IPS DF 4.7 (cell line): ENCODE measurements at regions not wholly inside any gene's neighbourhood (a gene's known extent, or its start where the extent isn't known, plus 50 kb on each side); places are given as distances from the start of the nearest gene placed in this dataset.
"Not testable (repeated sequence)": the region's sequence is repeated elsewhere in the genome, so short reads cannot be mapped to it uniquely, and the experiment has no call there.

Source experiments
- DNase-seq: peaks from one replicate; pipeline ENCODE4 v3.0.0-alpha.2; 2013; ENCODE audit warnings: low spot score; ENCODE audit errors: extremely low read depth

DNA sequence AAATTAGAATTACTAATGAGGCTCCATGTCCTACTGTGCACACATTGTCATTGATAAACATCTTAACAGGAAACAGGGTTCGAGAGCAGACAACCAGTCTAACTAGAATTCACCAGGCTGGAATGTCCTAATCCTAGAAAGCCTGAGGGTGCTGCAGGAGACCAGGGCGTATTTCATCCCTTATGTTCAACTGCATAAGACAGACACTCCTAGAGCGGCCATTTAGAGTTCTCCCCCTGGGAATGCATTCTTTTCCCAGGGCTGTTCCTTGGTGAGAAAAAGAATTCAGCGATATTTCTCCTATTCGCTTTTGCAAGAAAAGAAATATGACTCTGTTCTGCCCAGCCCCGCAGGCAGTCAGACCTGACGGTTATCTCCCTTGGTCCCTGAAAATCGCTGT is 486.0 kb downstream of the REEP3 start:
- no peak for DNase-seq

DNA sequence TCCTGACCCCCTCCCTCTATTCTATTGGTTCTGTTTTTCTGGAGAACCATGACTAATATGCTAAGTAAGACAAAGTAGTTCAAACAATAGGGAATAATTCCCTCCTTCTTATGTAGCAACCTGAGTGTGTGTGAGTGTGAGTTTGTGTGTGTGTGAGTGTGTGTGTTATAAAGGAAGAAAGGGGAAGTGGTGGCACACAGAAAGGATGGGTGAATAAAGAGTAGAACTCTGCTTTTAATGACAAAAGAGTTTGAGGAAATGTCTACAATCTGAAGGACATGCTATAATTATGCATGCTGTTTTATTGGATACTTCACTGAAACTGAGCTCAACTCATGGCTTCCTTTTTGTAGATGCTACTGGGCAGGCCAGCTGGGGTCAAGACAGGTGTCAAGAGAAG is 489.5 kb downstream of the REEP3 start:
- DNase-seq = no peak

DNA sequence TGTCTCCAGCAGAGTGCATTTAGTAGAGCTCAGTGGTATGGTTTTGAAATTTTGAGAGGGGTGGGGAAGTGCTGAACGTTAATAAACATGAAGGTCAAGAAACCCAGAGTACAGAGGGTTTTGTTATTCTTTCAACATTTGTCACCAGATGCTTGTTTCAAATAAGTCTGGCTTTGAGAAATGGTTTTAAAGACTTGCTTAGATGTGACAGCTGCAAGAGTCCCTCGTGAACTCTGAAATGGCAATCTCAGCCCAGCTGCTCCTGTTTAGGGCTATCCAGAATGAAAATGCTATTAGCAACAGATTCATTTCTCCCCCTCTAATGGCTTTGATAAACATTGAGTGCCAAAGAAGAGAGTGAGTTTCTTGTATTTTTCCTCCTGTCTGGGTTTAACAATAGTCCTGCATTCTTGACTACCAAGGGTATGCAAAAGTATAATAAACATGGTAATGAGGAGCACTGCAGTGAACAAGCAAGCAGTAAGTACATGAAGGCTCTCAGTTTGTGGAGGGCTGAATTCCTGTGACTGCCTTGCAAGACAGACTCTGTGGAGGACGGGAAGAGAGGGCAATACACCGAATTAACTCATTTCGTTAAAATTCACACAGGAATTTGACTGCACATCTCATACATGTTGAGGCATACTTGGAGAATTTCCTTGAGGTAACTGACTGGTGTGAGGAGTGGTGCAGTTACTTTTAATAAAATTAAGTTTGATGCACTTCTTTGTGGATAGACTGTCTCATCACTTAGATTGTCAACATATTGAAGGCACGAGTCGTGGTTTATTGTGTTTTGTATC is 490.9 kb downstream of the REEP3 start:
- DNase-seq = no peak

DNA sequence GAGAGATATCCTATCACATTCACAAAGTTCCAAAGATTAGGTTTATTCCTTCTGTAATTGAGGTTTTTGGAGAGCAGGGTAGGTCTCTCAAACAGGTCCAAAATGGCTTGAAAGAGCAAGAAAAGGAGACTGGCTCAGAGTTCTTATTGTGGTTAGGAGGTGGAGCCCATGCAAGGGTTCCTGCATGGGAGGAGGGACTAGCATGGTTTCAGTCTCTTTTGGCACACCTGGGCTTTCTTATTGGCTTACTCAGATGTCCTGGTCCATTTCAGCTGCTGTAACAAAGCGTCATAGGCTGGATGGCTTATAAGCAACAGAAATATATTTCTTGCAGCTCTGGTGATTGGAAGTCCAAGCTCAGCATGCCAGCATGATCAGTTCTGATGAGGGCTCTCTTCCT is 493.1 kb downstream of the REEP3 start:
- DNase-seq = no peak

DNA sequence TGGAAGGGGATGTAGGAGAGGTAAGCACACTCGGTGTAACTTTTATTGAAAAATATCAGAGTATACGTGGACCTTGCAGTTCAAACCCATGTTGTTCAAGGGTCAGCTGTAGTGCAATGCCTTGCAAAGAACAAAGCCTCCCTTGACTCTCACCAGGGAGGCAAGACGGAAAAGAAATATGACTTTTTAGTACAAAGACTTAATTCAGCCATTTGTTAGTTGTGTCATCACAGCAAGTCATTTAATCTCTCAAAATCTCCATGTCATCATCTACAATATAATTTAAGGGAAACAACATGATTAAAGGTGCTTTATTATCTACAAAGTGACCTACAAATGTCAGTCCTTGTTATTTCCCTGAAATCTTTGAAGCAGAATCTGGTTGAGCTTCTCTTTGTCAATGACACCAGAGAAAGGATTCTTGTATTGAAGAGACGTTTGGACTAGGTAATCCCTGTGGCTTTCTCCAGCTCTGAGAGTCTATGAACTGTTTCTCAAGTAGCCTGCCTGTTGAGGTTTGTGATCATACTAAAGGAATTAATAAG is 502.8 kb downstream of the REEP3 start:
- DNase-seq = no peak

DNA sequence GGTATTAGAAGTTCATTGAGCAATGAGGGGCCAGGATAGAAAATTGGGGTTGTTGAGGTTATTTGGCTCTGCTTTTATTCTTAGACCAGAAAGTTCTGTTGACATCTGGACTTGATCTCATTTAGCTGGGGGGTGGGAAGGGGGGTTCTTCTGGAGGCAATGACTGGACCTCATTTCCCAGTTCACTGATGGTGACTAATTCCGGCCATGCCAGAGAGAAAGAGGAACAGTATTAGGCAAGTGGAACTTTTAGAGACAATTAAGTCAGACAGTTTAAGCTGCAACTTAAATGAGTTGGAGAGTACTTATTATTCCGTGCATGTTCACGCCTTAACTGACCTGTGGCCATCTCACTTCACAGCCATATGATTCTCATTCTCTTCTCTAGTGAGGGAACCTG is 512.5 kb downstream of the REEP3 start:
- no peak for DNase-seq

DNA sequence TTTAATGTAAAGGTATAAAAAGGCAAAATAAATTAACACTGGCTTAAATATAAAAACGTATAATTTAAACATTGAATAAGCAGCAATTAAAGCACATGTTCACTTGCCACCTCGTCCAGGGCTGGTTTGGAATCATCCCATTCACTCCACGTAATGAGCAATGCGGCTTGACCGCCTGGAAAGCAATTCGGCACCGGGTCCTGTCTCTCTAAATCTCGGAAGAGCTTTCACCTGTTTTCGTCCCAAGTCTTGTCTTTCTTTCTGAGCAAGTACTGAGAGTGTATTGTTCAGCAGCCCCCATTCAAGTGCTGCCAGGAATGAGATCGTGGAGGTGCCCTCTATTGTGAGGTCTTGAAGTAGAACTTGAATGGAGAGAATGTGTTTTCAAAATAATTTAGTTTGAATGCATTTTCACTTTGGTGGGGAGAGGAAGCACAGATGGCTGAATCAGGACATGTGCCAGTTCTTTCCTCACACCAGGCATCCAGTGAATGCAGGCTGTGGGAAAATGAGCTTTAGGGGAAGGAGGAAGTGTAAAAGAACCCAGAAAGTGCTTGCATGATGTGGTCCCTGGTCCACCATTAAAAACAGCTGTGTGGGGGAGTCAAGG is 515.2 kb downstream of the REEP3 start:
- DNase-seq = no peak

DNA sequence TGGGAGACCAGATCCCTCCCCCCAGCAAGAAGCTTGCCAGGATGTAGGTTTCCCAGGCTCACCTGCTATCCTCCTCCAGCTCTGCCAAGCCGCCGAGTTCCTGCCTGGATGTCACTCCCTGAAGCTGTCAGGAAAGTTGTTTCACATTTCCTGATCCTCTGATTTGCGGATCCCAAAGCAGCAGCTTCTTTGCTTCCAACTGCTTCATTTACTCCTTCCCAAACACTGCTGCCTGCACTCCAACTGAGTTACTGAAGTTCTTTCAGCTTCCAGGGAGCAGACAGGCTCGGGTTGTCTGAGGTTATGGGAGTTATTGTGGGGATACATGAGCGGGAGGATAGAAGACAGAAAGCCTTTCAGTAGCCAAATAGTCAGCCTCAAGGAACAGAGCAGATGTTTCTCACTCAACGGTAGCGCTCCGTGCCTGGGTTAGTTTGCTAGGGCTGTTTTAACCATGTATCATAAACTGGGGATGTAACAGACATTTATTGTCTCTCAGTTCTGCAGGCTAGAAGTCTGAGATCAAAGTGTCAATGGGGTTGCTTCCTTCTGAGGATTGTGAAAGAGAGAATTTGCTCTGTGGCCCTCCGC is 516.0 kb downstream of the REEP3 start:
- DNase-seq = no peak

DNA sequence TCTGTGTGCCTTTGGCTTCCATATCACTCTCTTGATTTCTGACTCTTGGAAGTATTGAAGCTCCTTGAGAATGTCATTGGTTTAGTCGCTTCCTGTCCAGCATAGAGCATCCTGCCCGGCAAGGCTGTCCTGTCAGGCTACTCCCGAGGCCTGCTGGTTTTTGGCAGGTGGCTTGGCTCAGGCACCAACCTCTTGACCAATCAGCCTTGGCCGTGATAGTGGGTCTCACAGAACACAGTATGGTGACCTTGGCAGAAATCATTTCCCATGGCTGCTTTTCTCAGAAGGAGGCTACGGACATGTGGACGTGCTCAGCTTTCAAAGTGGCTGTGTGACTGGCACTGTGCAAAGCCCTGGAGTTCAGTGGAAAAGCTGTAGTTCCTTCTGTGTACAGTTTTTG is 516.9 kb downstream of the REEP3 start:
- DNase-seq = no peak

DNA sequence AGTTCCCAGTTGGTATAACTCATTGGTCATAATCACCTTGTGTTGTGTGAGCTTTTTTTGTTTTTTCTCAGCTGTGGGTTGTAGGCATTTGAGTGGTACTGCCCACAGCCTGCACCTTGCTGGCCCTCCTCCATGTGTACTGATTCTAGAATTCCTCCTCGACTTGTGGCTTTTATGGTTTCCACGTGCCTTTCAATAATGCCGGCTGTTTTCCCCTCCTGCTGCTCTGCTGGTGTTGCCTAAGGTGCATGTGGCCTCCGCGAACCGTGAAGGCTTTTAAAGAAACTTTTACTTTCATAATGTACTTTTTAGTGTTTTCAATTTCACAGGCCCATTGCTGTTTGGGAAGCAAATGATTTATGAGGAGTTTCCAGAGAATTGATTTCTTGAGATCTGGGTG is 518.0 kb downstream of the REEP3 start:
- no peak for DNase-seq

DNA sequence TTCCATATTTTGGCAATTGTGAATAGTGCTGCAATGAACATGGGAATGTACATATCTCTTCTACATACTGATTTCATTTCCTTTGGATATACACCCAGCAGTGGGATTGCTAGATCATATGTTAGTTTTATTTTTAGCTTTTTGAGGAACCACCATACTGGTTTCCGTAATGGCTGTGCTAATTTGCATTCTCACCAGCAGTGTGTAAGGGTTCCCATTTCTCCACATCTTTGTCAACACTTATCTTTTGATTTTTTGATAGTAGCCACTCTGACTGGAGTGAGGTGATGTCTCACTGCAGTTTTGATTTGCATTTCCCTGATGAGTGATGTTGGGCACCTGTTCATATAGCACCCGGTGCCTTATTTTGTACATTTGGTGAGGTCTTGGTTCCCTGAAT is 519.6 kb downstream of the REEP3 start:
- DNase-seq = no peak

DNA sequence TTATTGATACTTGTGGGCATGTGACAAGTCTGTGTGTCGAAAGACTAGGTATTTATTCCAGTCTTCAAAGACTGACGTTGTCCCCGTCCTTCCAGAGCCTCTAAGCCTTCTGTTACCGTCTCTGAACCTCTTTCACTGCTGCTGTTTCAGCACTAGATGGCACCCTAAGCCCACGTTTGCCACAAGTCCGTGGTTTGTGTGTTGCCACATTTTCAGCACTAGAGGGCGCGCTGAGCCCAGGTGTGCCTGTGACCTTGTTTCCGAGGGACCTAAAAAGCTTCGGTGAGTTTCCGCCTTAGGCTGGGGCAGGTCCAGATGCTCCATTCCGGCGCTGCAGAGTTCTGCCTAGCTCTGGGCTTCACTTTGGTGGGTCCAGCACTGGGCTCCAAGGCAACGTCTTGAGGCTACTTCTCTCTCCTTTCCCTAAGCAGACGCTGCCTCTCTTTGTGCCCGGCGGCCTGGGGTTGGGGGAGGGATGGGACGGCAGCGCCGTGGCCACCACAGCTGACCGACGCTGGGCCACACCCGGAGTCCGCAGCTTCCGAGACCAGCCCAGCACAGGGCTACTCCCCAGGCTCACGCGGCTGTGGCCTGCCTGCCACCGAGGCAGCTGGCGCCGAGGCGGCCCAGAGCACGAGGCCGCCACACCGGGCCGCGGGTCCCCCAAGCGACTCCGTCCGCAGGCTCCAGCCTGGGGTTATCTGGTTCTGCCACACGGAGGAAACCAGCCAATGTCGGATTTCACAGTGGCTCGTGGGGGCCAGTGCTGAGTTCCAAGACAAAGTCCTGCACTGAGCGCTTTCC is 520.2 kb downstream of the REEP3 start:
- peak; percentile 36 for DNase-seq

DNA sequence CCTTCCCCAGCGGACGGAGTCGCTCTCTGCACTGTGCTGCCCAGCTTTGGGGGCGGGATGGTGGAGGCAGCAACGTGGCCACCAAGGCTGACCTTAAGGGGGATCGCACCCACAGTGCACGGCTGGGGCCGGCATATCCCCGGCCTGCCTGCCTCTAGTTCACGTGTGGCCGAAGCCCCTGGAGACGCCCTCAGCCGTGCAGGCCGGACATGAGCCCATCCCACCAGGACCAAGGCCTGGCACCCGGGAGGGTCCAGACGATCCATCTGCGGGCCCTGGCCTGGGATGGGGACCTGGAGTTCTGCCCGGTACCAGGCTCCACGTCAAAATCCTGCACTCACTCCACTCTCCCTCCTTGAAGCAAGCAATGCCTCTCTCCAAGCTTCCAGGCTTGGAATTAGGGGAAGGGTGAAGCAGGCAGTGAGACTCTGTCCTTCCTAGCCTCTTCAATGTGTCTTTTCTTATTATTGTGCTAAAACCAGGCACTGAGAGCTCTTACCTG is 520.8 kb downstream of the REEP3 start:
- no peak for DNase-seq

DNA sequence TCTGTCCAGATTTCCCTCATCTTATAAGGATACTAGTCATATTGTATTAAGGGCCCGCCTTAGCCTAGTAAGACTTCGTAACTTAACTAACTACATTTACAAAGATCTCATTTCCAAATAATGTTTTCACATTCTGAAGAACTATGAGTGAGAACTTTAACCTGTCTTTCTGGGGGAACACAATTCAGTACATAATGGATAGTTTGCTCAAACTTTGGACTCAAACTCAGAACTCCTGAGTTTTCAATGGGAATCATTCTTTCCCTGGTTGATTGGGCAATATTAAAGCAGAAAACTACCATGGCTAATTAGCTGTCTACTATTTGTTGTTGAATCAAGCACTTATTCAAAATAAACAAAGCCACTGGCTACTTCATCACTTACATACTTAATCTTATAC is 522.9 kb downstream of the REEP3 start:
- DNase-seq = no peak

DNA sequence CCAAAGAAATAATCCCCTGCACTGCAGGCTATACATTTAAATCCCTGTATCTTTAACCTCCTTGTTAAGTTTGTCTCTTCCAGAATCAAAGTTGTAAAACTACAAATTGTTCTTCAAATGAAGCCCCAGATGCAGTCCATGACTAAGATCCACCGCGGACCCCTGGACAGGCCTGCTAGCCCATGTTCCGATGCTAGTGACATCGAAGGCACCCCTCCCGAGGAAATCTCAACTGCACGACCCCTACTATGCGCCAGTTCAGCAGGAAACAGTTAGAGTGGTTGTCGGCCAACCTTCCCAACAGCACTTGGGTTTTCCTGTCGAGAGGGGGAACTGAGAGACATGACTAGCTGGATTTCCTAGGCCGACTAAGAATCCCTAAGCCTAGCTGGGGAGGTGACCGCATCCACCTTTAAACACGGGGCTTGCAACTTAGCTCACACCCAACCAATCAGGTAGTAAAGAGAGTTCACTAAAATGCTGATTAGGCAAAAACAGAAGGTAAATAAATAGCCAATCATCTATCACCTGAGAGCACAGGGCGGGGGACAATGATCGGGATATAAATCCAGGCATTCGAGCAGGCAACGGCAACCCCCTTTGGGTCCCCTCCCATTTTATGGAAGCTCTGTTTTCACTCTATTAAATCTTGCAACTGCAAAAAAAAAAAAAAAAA is 523.9 kb downstream of the REEP3 start:
- DNase-seq = not testable (repeated sequence)

DNA sequence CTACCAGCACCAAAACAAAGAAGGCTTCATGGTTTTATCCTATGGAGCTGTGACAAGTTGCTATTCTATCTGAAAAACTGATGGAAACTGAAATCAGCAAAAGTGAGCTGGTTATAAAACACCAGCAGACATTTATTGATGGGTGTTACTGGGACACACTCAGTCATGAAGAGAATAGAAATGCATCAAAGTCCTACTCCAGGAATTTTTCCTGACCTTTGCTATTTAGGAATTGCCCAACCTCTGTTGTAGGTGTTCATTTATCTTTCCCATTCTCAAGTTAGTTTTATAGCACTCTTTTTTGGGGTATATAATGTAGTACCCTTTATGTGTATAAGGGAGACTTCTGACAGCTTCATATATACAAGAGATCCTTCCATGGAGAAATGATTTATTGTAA is 533.2 kb downstream of the REEP3 start:
- no peak for DNase-seq

DNA sequence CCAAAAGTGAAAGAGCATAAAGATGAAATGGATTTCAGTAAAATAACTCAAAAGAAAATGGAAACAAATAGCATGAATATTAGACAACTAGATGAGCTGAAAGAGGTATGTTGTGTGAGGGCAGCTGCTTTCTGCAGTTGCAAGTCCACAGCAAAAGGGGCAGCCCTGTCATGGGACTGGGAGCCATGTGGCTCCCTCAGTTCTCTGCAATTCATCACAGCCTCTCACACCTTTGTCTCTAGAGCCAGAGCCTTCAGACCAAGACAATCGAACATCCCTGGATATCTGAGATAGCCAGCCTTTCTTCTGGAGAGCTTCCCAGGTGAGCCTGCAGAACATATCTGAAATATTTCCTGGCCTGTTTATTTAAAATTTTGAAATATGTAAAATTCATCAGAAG is 538.7 kb downstream of the REEP3 start:
- DNase-seq = no peak

DNA sequence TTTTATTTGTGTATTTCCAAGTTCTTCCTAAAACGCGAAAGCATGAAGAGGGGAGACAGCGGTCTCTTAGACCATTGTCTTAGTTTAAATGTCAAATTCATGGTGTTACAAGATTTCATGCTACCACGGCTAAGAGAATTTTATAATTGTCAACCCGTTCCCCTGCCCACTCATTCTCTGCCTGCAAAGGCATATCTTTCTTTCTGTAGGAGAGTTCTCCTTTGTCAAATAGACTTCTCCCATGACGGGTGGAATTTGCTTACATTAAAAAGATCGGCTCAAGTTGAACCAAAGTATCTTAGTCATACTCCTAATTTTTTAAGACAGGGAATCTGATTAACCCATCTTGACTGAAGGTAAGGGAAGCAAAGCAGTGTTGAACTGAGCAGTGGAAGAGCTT is 539.2 kb downstream of the REEP3 start:
- DNase-seq = no peak

DNA sequence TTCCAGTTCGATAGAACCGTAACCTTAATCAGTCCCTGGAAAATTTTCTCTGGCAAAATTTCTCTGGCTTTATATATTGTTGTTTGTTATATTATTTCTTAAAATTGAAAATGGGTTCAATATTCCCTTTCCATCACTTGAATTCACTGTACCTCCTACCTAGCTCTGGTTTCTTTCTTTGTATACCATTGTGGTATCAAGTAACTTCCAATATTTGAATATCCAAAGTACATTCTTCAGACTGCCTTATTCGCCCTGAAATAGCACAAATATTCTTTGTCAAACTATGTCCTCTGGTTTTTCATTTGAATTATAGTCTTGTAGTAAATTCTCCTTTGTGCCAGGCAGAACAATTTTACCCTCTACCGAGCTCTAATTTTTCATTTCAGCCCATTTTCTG is 541.6 kb downstream of the REEP3 start:
- DNase-seq = no peak

DNA sequence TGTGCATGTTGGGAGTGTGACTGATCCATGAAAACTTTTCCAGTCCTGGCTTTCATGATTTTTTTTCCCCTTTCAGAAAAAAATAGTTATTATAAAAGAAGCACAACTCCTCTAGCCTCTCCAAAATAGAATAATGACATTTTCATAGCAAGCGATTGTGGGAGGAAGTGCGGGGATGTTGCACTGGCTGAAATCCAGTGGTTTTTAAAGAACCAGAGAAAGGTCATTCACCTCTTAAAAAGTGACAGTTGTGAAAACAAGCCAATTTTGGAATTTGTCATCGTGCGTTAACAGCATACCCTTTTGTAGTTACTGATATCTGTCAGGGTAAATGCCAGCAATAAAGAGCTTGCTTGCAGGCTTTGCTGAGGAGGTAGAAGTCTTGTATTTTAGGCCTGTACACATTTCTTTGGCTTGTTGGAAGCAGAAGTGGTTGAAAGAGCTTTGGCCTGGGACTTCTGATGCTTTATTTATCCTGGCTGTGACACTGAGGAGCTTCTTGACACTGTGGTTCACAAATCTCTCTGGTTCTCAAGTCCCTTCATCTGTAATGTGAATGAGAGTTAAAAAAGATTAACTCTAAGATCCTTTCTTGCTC is 545.9 kb downstream of the REEP3 start:
- DNase-seq = no peak

DNA sequence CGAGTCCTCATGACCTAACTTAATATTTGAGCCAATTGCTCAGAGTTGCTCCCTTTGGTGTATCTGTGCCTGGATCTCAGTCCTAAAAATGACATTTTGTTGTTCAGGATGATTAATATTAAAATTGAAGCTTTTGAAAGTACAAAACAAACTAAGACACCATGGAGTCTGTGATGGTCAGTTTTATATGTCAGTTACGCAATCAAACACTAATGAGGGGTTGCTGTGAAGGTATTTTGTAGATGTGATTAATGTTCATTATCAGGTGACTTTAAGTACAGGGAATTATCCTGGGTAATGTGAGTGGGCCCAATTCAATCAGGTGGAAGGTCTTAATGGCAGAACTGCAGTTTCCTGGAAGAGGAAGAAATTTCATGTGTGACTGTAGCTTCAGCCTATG is 546.7 kb downstream of the REEP3 start:
- no peak for DNase-seq
